ENCODE measurements at regions not wholly inside any gene's neighbourhood (a gene's known extent, or its start where the extent isn't known, plus 50 kb on each side); places are given as distances from the start of the nearest gene placed in this dataset.
"Not testable (repeated sequence)": the region's sequence is repeated elsewhere in the genome, so short reads cannot be mapped to it uniquely, and the experiment has no call there.

DNA sequence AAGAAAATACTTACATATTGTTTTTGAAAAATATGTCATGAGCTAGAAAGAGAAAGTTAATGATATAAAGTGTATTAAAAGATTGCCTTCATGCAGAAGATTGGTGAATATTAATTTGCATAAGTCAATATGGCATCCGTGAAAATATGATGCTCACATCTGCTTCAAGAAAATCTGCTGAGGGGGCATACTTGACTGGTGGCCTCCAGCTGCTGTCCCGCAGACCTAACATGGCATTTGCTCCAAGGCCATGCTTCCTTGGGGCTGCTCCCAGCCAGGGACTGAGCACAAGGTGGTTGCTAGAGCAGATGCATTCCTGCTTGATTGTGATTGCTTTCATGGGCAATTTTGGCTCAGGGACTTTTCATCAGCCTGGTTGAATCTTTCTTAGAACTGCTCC is 133.8 kb downstream of the TTC6 start:
- TF ChIP-seq, protein P1, sequence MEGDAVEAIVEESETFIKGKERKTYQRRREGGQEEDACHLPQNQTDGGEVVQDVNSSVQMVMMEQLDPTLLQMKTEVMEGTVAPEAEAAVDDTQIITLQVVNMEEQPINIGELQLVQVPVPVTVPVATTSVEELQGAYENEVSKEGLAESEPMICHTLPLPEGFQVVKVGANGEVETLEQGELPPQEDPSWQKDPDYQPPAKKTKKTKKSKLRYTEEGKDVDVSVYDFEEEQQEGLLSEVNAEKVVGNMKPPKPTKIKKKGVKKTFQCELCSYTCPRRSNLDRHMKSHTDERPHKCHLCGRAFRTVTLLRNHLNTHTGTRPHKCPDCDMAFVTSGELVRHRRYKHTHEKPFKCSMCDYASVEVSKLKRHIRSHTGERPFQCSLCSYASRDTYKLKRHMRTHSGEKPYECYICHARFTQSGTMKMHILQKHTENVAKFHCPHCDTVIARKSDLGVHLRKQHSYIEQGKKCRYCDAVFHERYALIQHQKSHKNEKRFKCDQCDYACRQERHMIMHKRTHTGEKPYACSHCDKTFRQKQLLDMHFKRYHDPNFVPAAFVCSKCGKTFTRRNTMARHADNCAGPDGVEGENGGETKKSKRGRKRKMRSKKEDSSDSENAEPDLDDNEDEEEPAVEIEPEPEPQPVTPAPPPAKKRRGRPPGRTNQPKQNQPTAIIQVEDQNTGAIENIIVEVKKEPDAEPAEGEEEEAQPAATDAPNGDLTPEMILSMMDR (IDR thresholded peaks at IDR 0.05; ENCODE audit: low read depth, low read length, missing control alignments): no peak
- H3K4me3 ChIP-seq (replicated peaks; ENCODE audit: low read depth, low read length): no peak overlapping the region
- no peak for DNase-seq (ENCODE audit: extremely low read depth, low read depth)

DNA sequence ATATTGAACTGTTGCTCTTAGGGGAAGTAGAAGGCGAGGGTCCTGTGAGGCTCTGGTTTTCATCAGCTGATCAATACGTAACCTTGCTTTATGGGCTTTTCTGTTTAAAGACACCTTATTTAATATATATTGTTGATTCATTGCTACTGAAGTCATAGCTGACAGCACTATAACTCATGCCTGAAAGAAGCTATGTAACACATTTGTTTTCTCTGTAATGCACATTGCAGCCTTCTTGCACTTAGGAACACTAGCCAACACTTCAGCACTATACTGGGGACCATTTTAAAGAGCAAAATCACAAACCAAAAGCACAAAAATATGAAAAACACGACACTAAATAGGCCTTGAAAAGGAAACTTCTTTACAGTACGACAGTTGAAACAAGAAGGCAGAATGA is 135.7 kb downstream of the TTC6 start:
- no peak overlapping the region for H3K4me3 ChIP-seq (replicated peaks; ENCODE audit: low read depth, low read length)
- TF ChIP-seq, protein P1 (IDR thresholded peaks at IDR 0.05; ENCODE audit: low read depth, low read length, missing control alignments): no peak
- DNase-seq (ENCODE audit: extremely low read depth, low read depth): no peak

DNA sequence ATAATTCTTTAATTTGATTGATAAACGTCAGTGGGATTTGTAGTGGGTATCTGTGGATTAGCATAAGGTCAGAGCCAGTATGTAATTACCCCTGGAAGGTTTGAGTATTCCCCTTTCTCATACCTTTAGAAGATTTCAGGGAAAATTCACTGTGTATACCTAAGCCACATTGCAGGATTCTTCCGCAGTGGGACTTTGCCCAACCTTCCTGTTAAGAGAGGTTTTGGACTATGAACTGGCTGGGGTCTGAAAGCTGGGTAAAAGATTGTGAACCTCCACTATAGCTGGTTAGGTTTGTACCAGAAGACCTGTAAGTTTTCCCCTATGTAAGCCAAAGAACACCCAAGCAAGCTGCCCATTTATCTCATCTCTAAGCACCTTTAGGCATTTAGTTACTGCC is 150.2 kb downstream of the TTC6 start:
- no peak for DNase-seq (ENCODE audit: extremely low read depth, low read depth)
- TF ChIP-seq, protein P1 (IDR thresholded peaks at IDR 0.05; ENCODE audit: low read depth, low read length, missing control alignments): no peak
- H3K4me3 ChIP-seq (replicated peaks; ENCODE audit: low read depth, low read length): no peak overlapping the region

DNA sequence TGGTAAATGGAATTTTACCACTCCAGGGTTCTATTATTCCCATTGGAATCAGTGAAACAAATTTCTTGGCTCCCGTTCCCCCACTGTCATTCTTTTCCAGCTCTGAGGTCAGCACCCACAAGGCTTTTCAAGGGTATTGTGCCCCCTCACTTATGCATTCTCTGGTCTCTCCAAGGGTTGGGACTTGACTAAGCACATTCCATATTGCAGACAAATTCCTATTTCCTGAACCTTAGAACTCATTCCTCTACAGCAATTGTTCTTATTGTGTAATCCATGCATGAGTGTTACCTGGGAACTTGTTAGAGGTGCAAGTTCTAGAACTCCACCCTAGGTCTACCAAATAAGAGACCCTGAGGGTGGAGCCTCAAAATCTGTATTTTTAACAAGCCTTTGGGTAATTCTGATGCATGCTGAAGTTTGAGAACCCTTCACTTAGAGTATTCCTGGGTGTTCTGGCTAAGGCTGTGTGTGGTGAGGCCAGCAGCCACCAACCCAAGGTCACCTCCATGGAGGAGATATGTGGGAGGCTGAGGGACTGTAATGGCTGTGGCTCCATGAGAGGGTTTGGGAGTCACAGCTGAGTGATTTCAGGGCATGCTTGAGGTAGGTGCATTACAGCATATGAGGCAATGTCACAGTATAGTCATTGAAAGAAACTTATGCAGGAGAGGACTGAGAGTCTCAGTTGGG is 150.9 kb downstream of the TTC6 start:
- no peak for DNase-seq (ENCODE audit: extremely low read depth, low read depth)
- H3K4me3 ChIP-seq (replicated peaks; ENCODE audit: low read depth, low read length): no peak overlapping the region
- TF ChIP-seq, protein P1 (IDR thresholded peaks at IDR 0.05; ENCODE audit: low read depth, low read length, missing control alignments): no peak

DNA sequence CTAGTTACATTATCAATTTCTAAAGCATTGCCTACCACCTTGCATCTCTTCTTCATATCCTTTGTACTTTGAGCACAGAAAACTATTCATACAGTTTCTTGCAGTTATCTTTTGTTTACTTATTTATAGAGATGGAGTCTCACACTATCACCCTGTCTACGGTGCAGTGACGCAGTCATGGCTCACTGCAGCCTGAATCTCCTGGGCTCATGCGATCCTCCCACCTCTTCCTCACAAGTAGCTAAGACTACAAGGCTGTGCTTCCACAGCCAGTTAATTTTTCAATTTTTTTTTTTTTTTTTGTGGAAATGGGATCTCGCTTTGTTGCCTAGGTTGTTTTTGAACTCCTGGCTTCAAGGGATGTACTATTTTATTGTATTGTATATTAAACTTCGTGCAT is 158.0 kb downstream of the TTC6 start:
- H3K4me3 ChIP-seq (replicated peaks; ENCODE audit: low read depth, low read length): no peak overlapping the region
- TF ChIP-seq, protein P1 (IDR thresholded peaks at IDR 0.05; ENCODE audit: low read depth, low read length, missing control alignments): no peak
- DNase-seq (ENCODE audit: extremely low read depth, low read depth): no peak

DNA sequence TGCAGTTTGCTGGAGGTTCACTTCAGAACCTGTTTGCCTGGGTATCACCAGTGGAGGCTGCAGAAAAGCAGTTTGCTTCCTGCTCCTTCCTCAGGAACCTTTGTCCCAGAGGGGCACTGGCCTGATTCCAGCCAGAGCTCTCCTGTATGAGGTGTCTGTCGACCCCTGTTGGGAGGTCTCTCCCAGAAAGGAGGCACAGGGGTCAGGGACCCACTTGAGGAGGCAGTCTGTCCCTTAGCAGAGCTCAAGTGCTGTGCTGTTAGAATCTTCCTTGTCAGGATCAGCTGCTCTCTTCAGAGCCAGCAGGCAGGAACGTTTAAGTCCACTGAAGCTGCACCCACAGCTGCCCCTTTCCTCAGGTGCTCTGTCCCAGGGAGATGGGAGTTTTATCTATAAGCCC is 164.8 kb downstream of the TTC6 start:
- DNase-seq (ENCODE audit: extremely low read depth, low read depth); H3K4me3 ChIP-seq (replicated peaks; ENCODE audit: low read depth, low read length): not testable (repeated sequence)

DNA sequence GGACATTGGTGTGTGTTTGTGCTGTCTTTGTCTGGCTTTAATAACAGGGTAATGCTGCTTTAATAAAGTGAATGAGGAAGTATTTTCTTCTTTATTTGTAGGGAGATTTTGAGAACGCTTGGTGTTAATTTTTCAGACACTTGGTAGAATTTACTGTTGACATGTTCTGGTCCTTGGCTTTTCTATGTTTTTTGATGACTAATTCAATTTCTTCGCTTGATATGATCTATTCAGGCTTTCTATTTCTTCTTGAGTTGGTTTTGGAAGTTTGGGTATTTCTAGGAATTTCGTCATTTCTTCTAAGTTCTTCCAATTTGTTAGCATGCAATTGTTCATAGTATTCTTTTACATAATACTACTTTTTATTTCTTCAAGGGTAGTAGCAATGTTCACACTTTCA is 167.8 kb downstream of the TTC6 start:
- no peak for DNase-seq (ENCODE audit: extremely low read depth, low read depth)

DNA sequence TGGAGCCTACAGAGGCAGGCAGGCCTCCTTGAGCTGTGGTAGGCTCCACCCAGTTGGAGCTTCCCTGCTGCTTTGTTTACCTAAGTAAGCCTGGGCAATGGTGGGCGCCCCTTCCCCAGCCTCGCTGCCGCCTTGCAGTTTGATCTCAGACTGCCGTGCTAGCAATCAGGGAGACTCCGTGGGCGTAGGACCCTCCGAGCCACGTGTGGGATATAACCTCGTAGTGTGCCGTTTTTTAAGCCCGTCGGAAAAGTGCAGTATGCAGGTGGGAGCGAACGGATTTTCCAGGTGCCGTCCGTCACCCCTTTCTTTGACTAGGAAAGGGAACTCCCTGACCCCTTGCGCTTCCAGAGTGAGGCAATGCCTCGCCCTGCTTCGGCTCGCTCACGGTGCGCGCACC is 176.9 kb downstream of the TTC6 start:
- H3K4me3 ChIP-seq (replicated peaks; ENCODE audit: low read depth, low read length): not testable (repeated sequence)

More for the DNA sequence above, 167.8 kb downstream of the TTC6 start:
- TF ChIP-seq, protein P1 (IDR thresholded peaks at IDR 0.05; ENCODE audit: low read depth, low read length, missing control alignments): no peak
- H3K4me3 ChIP-seq (replicated peaks; ENCODE audit: low read depth, low read length): no peak overlapping the region

More for the DNA sequence above, 176.9 kb downstream of the TTC6 start:
- DNase-seq (ENCODE audit: extremely low read depth, low read depth): not testable (repeated sequence)

Data from HFF-Myc (cell line).